Glutamatergic neuron (in vitro differentiated cells): ENCODE measurements at regions not wholly inside any gene's neighbourhood (a gene's known extent, or its start where the extent isn't known, plus 50 kb on each side); places are given as distances from the start of the nearest gene placed in this dataset.

Source experiments
- DNase-seq: peaks from one replicate; pipeline ENCODE4 v3.0.0; 2022
- H3K27ac Mint-ChIP-seq: one replicate; pipeline ENCODE4 v1.8.0; 2020; ENCODE audit warnings: mild to moderate bottlenecking, mixed read lengths, inconsistent platforms; ENCODE audit not compliant: unreplicated experiment
- H3K27me3 Mint-ChIP-seq: one replicate; pipeline ENCODE4 v1.8.0; 2020; ENCODE audit warnings: mild to moderate bottlenecking, moderate library complexity, mixed read lengths, inconsistent platforms; ENCODE audit not compliant: unreplicated experiment
- H3K36me3 Mint-ChIP-seq: one replicate; pipeline ENCODE4 v1.8.0; 2020; ENCODE audit warnings: mild to moderate bottlenecking, mixed read lengths, inconsistent platforms; ENCODE audit not compliant: unreplicated experiment
- H3K4me1 Mint-ChIP-seq: one replicate; pipeline ENCODE4 v1.8.0; 2020; ENCODE audit warnings: mild to moderate bottlenecking, low read depth, mixed read lengths, inconsistent platforms; ENCODE audit not compliant: unreplicated experiment
- H3K4me3 Mint-ChIP-seq: one replicate; pipeline ENCODE4 v1.8.0; 2020; ENCODE audit warnings: mild to moderate bottlenecking, mixed read lengths, inconsistent platforms; ENCODE audit not compliant: unreplicated experiment
- H3K9me3 Mint-ChIP-seq: one replicate; pipeline ENCODE4 v1.8.0; 2020; ENCODE audit warnings: mild to moderate bottlenecking, moderate library complexity, mixed read lengths, inconsistent platforms; ENCODE audit not compliant: unreplicated experiment
- CTCF ChIP-seq: fragments of 200-600 bp; sonication (generic); IDR thresholded peaks from one replicate; pipeline ENCODE4 v1.5.0; 2021; ENCODE audit not compliant: partially characterized antibody, unreplicated experiment

GRCh38 chr20:1838556-1839279, 56.5 kb upstream of the SIRPA start:
- peaks cover 9% of the 10 kb centered on the region for H3K27me3 Mint-ChIP-seq
- peaks cover 2% of the 10 kb centered on the region for H3K9me3 Mint-ChIP-seq
- H3K36me3 Mint-ChIP-seq = no peaks in the 10 kb centered on the region
- H3K4me3 Mint-ChIP-seq = no peak overlapping the region
- peak; percentile 24 for DNase-seq
- H3K4me1 Mint-ChIP-seq = peaks cover 5% of the 10 kb centered on the region
- no peak overlapping the region for H3K27ac Mint-ChIP-seq
- no peak for TF ChIP-seq CTCF

GRCh38 chr20:1835186-1836035, 59.8 kb upstream of the SIRPA start:
- Mint-ChIP-seq H3K4me1 (peaks cover 5% of the 10 kb centered on the region), H3K27me3 (peaks cover 11% of the 10 kb centered on the region), H3K4me3 (no peak overlapping the region), H3K36me3 (no peaks in the 10 kb centered on the region), H3K9me3 (peaks cover 3% of the 10 kb centered on the region), H3K27ac (no peak overlapping the region)
- TF ChIP-seq CTCF = no peak
- DNase-seq = no peak

GRCh38 chr20:1833728-1834726, 61.2 kb upstream of the SIRPA start:
- H3K27me3 Mint-ChIP-seq = peaks cover 9% of the 10 kb centered on the region
- TF ChIP-seq CTCF = no peak
- H3K4me1 Mint-ChIP-seq = peaks cover 5% of the 10 kb centered on the region
- peaks cover 3% of the 10 kb centered on the region for H3K9me3 Mint-ChIP-seq
- DNase-seq = no peak
- no peak overlapping the region for H3K4me3 Mint-ChIP-seq
- H3K36me3 Mint-ChIP-seq = no peaks in the 10 kb centered on the region
- no peak overlapping the region for H3K27ac Mint-ChIP-seq

GRCh38 chr20:1833216-1833615, 62.0 kb upstream of the SIRPA start:
- Mint-ChIP-seq H3K27ac (no peak overlapping the region), H3K27me3 (peaks cover 9% of the 10 kb centered on the region), H3K4me1 (peaks cover 5% of the 10 kb centered on the region), H3K4me3 (no peak overlapping the region), H3K9me3 (peaks cover 3% of the 10 kb centered on the region), H3K36me3 (no peaks in the 10 kb centered on the region)
- no peak for DNase-seq
- TF ChIP-seq CTCF = no peak
